ENCODE measurements at regions not wholly inside any gene's neighbourhood (a gene's known extent, or its start where the extent isn't known, plus 50 kb on each side); places are given as distances from the start of the nearest gene placed in this dataset.
"Not testable (repeated sequence)": the region's sequence is repeated elsewhere in the genome, so short reads cannot be mapped to it uniquely, and the experiment has no call there.

DNA sequence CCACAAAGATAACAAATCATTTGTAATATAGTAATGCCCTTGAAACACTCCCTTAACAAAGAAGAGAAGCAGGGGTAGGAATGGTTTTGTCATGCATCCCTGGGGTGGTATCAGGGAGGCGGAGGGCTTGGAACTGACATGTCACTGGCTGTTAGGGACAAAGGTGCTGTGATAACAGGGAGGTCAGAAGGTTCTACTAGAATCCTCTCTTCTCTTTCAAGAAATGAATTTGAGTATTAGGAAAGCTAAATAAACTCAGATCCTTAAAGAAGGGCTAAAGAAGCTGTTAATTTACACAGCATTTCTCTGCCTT is 65.4 kb upstream of the ADAMTS18 start:
- no peak for DNase-seq (ENCODE audit: insufficient read length, low spot score, missing footprints)
- peaks cover 9% of the 10 kb centered on the region for H3K4me1 ChIP-seq (ENCODE audit: insufficient read depth, low read length)
- TF ChIP-seq, protein P1, sequence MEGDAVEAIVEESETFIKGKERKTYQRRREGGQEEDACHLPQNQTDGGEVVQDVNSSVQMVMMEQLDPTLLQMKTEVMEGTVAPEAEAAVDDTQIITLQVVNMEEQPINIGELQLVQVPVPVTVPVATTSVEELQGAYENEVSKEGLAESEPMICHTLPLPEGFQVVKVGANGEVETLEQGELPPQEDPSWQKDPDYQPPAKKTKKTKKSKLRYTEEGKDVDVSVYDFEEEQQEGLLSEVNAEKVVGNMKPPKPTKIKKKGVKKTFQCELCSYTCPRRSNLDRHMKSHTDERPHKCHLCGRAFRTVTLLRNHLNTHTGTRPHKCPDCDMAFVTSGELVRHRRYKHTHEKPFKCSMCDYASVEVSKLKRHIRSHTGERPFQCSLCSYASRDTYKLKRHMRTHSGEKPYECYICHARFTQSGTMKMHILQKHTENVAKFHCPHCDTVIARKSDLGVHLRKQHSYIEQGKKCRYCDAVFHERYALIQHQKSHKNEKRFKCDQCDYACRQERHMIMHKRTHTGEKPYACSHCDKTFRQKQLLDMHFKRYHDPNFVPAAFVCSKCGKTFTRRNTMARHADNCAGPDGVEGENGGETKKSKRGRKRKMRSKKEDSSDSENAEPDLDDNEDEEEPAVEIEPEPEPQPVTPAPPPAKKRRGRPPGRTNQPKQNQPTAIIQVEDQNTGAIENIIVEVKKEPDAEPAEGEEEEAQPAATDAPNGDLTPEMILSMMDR (IDR thresholded peaks at IDR 0.05; ENCODE audit: extremely low read depth, low read depth, low read length) = no peak
- no peak overlapping the region for H3K4me2 ChIP-seq (ENCODE audit: insufficient read depth, low read length)
- no peaks in the 10 kb centered on the region for H3K9me3 ChIP-seq (ENCODE audit: low read depth, low read length)
- H2AFZ ChIP-seq (ENCODE audit: low read length) = no peak overlapping the region
- H3K27ac ChIP-seq (ENCODE audit: low read depth, low read length) = no peak overlapping the region
- H4K20me1 ChIP-seq (ENCODE audit: insufficient read depth, low read length) = no peaks in the 10 kb centered on the region
- H3K27me3 ChIP-seq (ENCODE audit: insufficient read depth, low read length) = peaks cover 4% of the 10 kb centered on the region
- no peaks in the 10 kb centered on the region for H3K79me2 ChIP-seq (ENCODE audit: insufficient read depth, low read length)
- H3K36me3 ChIP-seq (ENCODE audit: insufficient read depth, low read length) = no peaks in the 10 kb centered on the region
- H3K4me3 ChIP-seq (ENCODE audit: insufficient read depth, low read length) = no peak overlapping the region

GRCh38 chr16:77500934-77501664 is 66.3 kb upstream of the ADAMTS18 start:
- no peak overlapping the region for H3K27ac ChIP-seq (ENCODE audit: low read depth, low read length)
- no peak overlapping the region for H3K4me3 ChIP-seq (ENCODE audit: insufficient read depth, low read length)
- DNase-seq (ENCODE audit: insufficient read length, low spot score, missing footprints) = no peak
- H3K79me2 ChIP-seq (ENCODE audit: insufficient read depth, low read length) = no peaks in the 10 kb centered on the region
- TF ChIP-seq, protein P1 (IDR thresholded peaks at IDR 0.05; ENCODE audit: extremely low read depth, low read depth, low read length) = no peak
- H4K20me1 ChIP-seq (ENCODE audit: insufficient read depth, low read length) = no peaks in the 10 kb centered on the region
- H3K4me1 ChIP-seq (ENCODE audit: insufficient read depth, low read length) = peaks cover 9% of the 10 kb centered on the region
- no peaks in the 10 kb centered on the region for H3K36me3 ChIP-seq (ENCODE audit: insufficient read depth, low read length)
- no peaks in the 10 kb centered on the region for H3K9me3 ChIP-seq (ENCODE audit: low read depth, low read length)
- peaks cover 4% of the 10 kb centered on the region for H3K27me3 ChIP-seq (ENCODE audit: insufficient read depth, low read length)
- H3K4me2 ChIP-seq (ENCODE audit: insufficient read depth, low read length) = no peak overlapping the region
- no peak overlapping the region for H2AFZ ChIP-seq (ENCODE audit: low read length)

DNA sequence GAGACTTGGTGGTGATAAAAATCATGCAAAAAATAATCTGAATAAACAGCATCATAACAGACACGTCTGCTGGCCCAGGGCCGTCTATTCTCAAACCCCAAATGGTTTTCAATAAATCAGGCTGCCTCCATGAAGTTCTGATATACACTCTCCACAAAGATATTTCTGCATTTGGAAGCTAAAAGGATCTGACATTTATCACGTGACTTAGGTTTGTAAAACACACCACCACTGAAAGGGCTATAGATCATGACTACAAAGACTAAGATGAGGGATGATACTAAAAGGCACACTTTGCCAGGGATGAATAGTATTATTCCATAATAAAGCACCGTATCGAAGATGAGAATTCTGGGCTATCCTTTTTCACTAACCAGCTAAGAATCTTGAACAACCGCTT is 67.6 kb upstream of the ADAMTS18 start:
- Histone ChIP-seq H4K20me1 (ENCODE audit: insufficient read depth, low read length) (no peaks in the 10 kb centered on the region), H3K79me2 (ENCODE audit: insufficient read depth, low read length) (no peaks in the 10 kb centered on the region), H3K4me2 (ENCODE audit: insufficient read depth, low read length) (no peak overlapping the region), H3K36me3 (ENCODE audit: insufficient read depth, low read length) (no peaks in the 10 kb centered on the region), H3K27ac (ENCODE audit: low read depth, low read length) (no peak overlapping the region), H3K4me1 (ENCODE audit: insufficient read depth, low read length) (peaks cover 9% of the 10 kb centered on the region), H2AFZ (ENCODE audit: low read length) (no peak overlapping the region), H3K4me3 (ENCODE audit: insufficient read depth, low read length) (no peak overlapping the region), H3K9me3 (ENCODE audit: low read depth, low read length) (no peaks in the 10 kb centered on the region), H3K27me3 (ENCODE audit: insufficient read depth, low read length) (peaks cover 4% of the 10 kb centered on the region)
- TF ChIP-seq, protein P1 (IDR thresholded peaks at IDR 0.05; ENCODE audit: extremely low read depth, low read depth, low read length) = no peak
- DNase-seq (ENCODE audit: insufficient read length, low spot score, missing footprints) = no peak

DNA sequence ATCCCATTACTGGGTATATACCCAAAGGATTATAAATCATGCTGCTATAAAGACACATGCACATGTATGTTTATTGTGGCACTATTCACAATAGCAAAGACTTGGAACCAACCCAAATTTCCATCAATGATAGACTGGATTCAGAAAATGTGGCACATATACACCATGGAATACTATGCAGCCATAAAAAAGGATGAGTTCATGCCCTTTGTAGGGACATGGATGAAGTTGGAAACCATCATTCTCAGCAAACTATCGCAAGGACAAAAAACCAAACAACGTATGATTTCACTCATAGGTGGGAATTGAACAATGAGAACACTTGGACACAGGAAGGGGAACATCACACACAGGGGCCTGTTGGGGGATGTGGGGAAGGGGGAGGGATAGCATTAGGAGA is 71.7 kb upstream of the ADAMTS18 start:
- DNase-seq (ENCODE audit: insufficient read length, low spot score, missing footprints); H3K79me2 ChIP-seq (ENCODE audit: insufficient read depth, low read length); H3K27ac ChIP-seq (ENCODE audit: low read depth, low read length); H3K4me2 ChIP-seq (ENCODE audit: insufficient read depth, low read length); H2AFZ ChIP-seq (ENCODE audit: low read length); H3K4me3 ChIP-seq (ENCODE audit: insufficient read depth, low read length); H3K4me1 ChIP-seq (ENCODE audit: insufficient read depth, low read length); H4K20me1 ChIP-seq (ENCODE audit: insufficient read depth, low read length); H3K9me3 ChIP-seq (ENCODE audit: low read depth, low read length); H3K27me3 ChIP-seq (ENCODE audit: insufficient read depth, low read length); H3K36me3 ChIP-seq (ENCODE audit: insufficient read depth, low read length): not testable (repeated sequence)
